ENCODE measurements at regions not wholly inside any gene's neighbourhood (a gene's known extent, or its start where the extent isn't known, plus 50 kb on each side); places are given as distances from the start of the nearest gene placed in this dataset.
"Not testable (repeated sequence)": the region's sequence is repeated elsewhere in the genome, so short reads cannot be mapped to it uniquely, and the experiment has no call there.

DNA sequence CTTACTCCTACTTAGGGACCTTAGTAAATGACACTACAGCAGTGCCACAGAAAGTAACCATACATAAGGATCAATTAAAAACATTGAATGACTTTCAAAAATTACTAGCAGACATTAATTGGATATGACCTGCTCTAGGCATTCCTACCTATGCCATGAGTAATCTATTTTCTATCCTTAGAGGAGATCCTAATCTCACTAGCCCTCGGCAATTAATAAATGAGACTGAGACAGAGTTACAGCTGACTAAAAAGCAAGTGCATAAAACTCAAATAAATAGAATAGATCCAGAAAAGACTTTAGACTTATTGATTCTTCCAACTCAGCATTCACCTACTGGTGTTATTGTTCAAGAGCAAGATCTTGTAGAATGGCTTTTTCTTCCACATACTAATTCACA is 141.1 kb upstream of the ZNF91 start:
- TF ChIP-seq, protein P1, sequence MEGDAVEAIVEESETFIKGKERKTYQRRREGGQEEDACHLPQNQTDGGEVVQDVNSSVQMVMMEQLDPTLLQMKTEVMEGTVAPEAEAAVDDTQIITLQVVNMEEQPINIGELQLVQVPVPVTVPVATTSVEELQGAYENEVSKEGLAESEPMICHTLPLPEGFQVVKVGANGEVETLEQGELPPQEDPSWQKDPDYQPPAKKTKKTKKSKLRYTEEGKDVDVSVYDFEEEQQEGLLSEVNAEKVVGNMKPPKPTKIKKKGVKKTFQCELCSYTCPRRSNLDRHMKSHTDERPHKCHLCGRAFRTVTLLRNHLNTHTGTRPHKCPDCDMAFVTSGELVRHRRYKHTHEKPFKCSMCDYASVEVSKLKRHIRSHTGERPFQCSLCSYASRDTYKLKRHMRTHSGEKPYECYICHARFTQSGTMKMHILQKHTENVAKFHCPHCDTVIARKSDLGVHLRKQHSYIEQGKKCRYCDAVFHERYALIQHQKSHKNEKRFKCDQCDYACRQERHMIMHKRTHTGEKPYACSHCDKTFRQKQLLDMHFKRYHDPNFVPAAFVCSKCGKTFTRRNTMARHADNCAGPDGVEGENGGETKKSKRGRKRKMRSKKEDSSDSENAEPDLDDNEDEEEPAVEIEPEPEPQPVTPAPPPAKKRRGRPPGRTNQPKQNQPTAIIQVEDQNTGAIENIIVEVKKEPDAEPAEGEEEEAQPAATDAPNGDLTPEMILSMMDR (IDR thresholded peaks at IDR 0.05): not testable (repeated sequence)
- not testable (repeated sequence) for TF ChIP-seq POLR2A, EP300 (IDR thresholded peaks at IDR 0.05)
